Osteoblast (primary cell): ENCODE measurements at regions not wholly inside any gene's neighbourhood (a gene's known extent, or its start where the extent isn't known, plus 50 kb on each side); places are given as distances from the start of the nearest gene placed in this dataset.

Experiments
- DNase-seq: peaks from one replicate; pipeline ENCODE4 v3.0.0; 2011; ENCODE audit warnings: low spot score, mixed read lengths; ENCODE audit not compliant: insufficient read length; ENCODE audit errors: missing footprints
- H2AFZ ChIP-seq: 2 replicates; pipeline ENCODE4 v1.6.0; 2011; ENCODE audit warnings: mild to moderate bottlenecking, low read length
- H3K27ac ChIP-seq: 2 replicates; pipeline ENCODE4 v1.5.1; 2011; ENCODE audit warnings: mild to moderate bottlenecking, low read depth, low read length, moderate library complexity
- H3K27me3 ChIP-seq: 2 replicates; pipeline ENCODE4 v1.6.0; 2012; ENCODE audit warnings: mild to moderate bottlenecking, control low read depth, inconsistent platforms, low read length, moderate library complexity; ENCODE audit not compliant: insufficient read depth
- H3K36me3 ChIP-seq: 2 replicates; pipeline ENCODE4 v1.5.1; 2011; ENCODE audit warnings: mild to moderate bottlenecking, low read length, control low read depth, moderate library complexity; ENCODE audit not compliant: insufficient read depth
- H3K4me1 ChIP-seq: 2 replicates; pipeline ENCODE4 v1.5.1; 2011; ENCODE audit warnings: mild to moderate bottlenecking, low read length, control low read depth, moderate library complexity; ENCODE audit not compliant: insufficient read depth
- H3K4me2 ChIP-seq: 2 replicates; pipeline ENCODE4 v1.6.0; 2011; ENCODE audit warnings: mild to moderate bottlenecking, low read length; ENCODE audit not compliant: insufficient read depth
- H3K4me3 ChIP-seq: fragments of 200-600 bp; sonication (generic); 3 replicates; pipeline ENCODE4 v1.5.1; 2012; ENCODE audit warnings: mild to moderate bottlenecking, low read length, inconsistent platforms; ENCODE audit not compliant: insufficient read depth
- H3K79me2 ChIP-seq: 2 replicates; pipeline ENCODE4 v1.6.0; 2012; ENCODE audit warnings: mild to moderate bottlenecking, low read length, control low read depth, inconsistent platforms; ENCODE audit not compliant: insufficient read depth
- H3K9me3 ChIP-seq: 2 replicates; pipeline ENCODE4 v1.5.1; 2011; ENCODE audit warnings: low read depth, low read length, control low read depth
- H4K20me1 ChIP-seq: 2 replicates; pipeline ENCODE4 v1.6.0; 2012; ENCODE audit warnings: mild to moderate bottlenecking, low read length, control low read depth; ENCODE audit not compliant: insufficient read depth
- TF ChIP-seq, protein P1 (sequence below): IDR thresholded peaks from 2 replicates; pipeline ENCODE4 v1.5.1; 2011; ENCODE audit warnings: mild to moderate bottlenecking, low read depth, low read length, moderate library complexity; ENCODE audit errors: extremely low read depth

DNA sequence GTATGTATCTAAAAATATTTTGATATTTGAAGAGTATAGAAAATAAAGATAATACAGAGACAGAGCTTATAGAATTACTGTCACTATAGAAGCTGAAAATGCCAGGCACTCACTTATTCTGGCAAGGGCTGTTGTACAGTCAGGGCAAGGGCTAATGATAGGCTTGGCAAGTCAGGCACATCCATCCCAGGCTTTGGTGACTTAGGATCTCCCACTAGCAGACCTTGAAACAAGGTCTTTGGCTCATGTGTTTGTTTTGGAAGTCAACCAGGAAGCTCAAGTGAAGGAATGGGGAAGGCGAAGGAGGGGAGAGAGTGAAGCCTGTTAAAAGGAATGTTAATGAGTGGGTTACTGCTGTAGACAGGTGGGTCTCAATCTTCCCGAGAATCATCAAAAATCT is 199.1 kb upstream of the SUCLG2 start:
- H2AFZ ChIP-seq, result no peak overlapping the region
- H3K27me3 ChIP-seq, result no peaks in the 10 kb centered on the region
- H3K36me3 ChIP-seq, result no peaks in the 10 kb centered on the region
- H3K4me1 ChIP-seq, result no peaks in the 10 kb centered on the region
- no peaks in the 10 kb centered on the region for H3K9me3 ChIP-seq
- DNase-seq, result no peak
- no peaks in the 10 kb centered on the region for H4K20me1 ChIP-seq
- no peak overlapping the region for H3K4me3 ChIP-seq
- TF ChIP-seq, protein P1, sequence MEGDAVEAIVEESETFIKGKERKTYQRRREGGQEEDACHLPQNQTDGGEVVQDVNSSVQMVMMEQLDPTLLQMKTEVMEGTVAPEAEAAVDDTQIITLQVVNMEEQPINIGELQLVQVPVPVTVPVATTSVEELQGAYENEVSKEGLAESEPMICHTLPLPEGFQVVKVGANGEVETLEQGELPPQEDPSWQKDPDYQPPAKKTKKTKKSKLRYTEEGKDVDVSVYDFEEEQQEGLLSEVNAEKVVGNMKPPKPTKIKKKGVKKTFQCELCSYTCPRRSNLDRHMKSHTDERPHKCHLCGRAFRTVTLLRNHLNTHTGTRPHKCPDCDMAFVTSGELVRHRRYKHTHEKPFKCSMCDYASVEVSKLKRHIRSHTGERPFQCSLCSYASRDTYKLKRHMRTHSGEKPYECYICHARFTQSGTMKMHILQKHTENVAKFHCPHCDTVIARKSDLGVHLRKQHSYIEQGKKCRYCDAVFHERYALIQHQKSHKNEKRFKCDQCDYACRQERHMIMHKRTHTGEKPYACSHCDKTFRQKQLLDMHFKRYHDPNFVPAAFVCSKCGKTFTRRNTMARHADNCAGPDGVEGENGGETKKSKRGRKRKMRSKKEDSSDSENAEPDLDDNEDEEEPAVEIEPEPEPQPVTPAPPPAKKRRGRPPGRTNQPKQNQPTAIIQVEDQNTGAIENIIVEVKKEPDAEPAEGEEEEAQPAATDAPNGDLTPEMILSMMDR, result no peak
- no peak overlapping the region for H3K27ac ChIP-seq
- H3K79me2 ChIP-seq, result no peaks in the 10 kb centered on the region
- H3K4me2 ChIP-seq, result no peak overlapping the region

GRCh38 chr3:67848299-67848698 is 193.9 kb upstream of the SUCLG2 start:
- Histone ChIP-seq H3K4me2 (no peak overlapping the region), H2AFZ (no peak overlapping the region), H3K27ac (no peak overlapping the region), H3K9me3 (no peaks in the 10 kb centered on the region), H3K4me3 (no peak overlapping the region), H3K79me2 (no peaks in the 10 kb centered on the region), H3K4me1 (no peaks in the 10 kb centered on the region), H4K20me1 (no peaks in the 10 kb centered on the region), H3K36me3 (no peaks in the 10 kb centered on the region), H3K27me3 (no peaks in the 10 kb centered on the region)
- TF ChIP-seq, protein P1, result no peak
- DNase-seq, result no peak

- no peak overlapping the region for H3K4me2 ChIP-seq
- no peak overlapping the region for H3K27ac ChIP-seq
- no peaks in the 10 kb centered on the region for H3K79me2 ChIP-seq
- no peak for DNase-seq
- no peaks in the 10 kb centered on the region for H3K9me3 ChIP-seq
- TF ChIP-seq, protein P1, result no peak
- no peak overlapping the region for H3K4me3 ChIP-seq
- no peaks in the 10 kb centered on the region for H3K4me1 ChIP-seq
- H3K36me3 ChIP-seq, result no peaks in the 10 kb centered on the region
- no peaks in the 10 kb centered on the region for H3K27me3 ChIP-seq
- H4K20me1 ChIP-seq, result no peaks in the 10 kb centered on the region
- no peak overlapping the region for H2AFZ ChIP-seq
Measured at GRCh38 chr3:67846166-67846565, 191.8 kb upstream of the SUCLG2 start.

DNA sequence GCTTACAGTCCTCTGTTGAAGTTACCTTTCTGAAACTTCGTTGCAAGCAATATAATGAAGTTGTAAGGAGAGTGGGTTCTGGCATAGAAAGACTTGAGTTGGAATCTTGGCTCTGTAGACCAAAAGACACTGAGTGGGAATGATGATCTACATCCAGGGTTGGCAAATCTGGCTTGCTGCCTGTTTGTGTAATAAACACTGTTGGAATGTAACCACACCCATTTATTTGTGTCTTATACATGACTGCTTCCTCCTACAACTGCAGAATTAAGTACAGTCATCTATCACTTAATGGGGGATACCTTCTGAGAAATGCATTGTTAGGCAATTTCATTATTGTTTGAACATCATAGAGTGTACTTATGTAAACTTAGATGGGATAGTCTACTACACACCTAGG is 178.4 kb upstream of the SUCLG2 start:
- Histone ChIP-seq H3K4me3 (no peak overlapping the region), H4K20me1 (no peaks in the 10 kb centered on the region), H3K9me3 (no peaks in the 10 kb centered on the region), H2AFZ (no peak overlapping the region), H3K79me2 (no peaks in the 10 kb centered on the region), H3K4me1 (no peaks in the 10 kb centered on the region), H3K27ac (no peak overlapping the region), H3K36me3 (no peaks in the 10 kb centered on the region), H3K27me3 (no peaks in the 10 kb centered on the region), H3K4me2 (no peak overlapping the region)
- DNase-seq, result no peak
- TF ChIP-seq, protein P1, result no peak
